K562 (cell line): ENCODE measurements at regions not wholly inside any gene's neighbourhood (a gene's known extent, or its start where the extent isn't known, plus 50 kb on each side); places are given as distances from the start of the nearest gene placed in this dataset.

Experiments used
- BRF2 ChIP-seq: IDR thresholded peaks from 3 replicates; pipeline ENCODE4 v1.6.1; 2011; ENCODE audit warnings: borderline replicate concordance, mild to moderate bottlenecking; ENCODE audit not compliant: insufficient read length, insufficient read depth
- CREB1 ChIP-seq, 2 experiments: sonication (generic) in 1 of 2; formaldehyde crosslinking in 1 of 2; IDR thresholded peaks; 2 replicates each; pipeline versions ENCODE4 v1.6.1 to v1.8.0; 2012 to 2022; ENCODE audit warnings: inconsistent platforms in 1 of 2, mild to moderate bottlenecking in 1 of 2, missing genetic modification reagents in 1 of 2, moderate library complexity in 1 of 2
- CREM ChIP-seq: IDR thresholded peaks from 2 replicates; pipeline ENCODE4 v1.6.1; 2014; ENCODE audit warnings: antibody characterized with exemption, low read depth
- EP300 ChIP-seq: IDR thresholded peaks from 2 replicates; pipeline ENCODE4 v1.6.1; 2012; ENCODE audit warnings: low read length, improper control_type of control experiment
- JUN ChIP-seq, 2 experiments: sonication (generic) in 1 of 2; formaldehyde crosslinking in 1 of 2; IDR thresholded peaks; 2 replicates each; pipeline versions ENCODE4 v1.6.1 to v1.8.0; 2012 to 2022; ENCODE audit warnings: borderline replicate concordance in 2 of 2, mild to moderate bottlenecking in 2 of 2, improper control_type of control experiment in 1 of 2, low read depth in 1 of 2, low read length in 1 of 2, missing genetic modification reagents in 1 of 2
- PHF8 ChIP-seq: fragments of 200-600 bp; sonication (generic); IDR thresholded peaks from 2 replicates; pipeline ENCODE4 v1.6.1; 2012; ENCODE audit warnings: mixed run types, mild to moderate bottlenecking, inconsistent platforms, low read length, moderate library complexity, borderline replicate concordance
- USF1 ChIP-seq: sonication (generic); formaldehyde crosslinking; IDR thresholded peaks from 2 replicates; pipeline ENCODE4 v1.9.0; 2022; ENCODE audit warnings: mild to moderate bottlenecking, missing genetic modification reagents
- ZBTB8A ChIP-seq: fragments of 450-650 bp; IDR thresholded peaks from 2 replicates; pipeline ENCODE4 v1.6.1; 2018; ENCODE audit warnings: mild to moderate bottlenecking, moderate library complexity; ENCODE audit not compliant: partially characterized antibody
- ZC3H8 ChIP-seq: fragments of 450-650 bp; IDR thresholded peaks from 2 replicates; pipeline ENCODE4 v1.6.1; 2017
- ZEB2 ChIP-seq: fragments of 450-650 bp; IDR thresholded peaks from 2 replicates; pipeline ENCODE4 v1.6.1; 2016
- ZFX ChIP-seq: sonication (generic); formaldehyde crosslinking; IDR thresholded peaks from 2 replicates; pipeline ENCODE4 v1.8.0; 2022; ENCODE audit warnings: mild to moderate bottlenecking, missing genetic modification reagents, moderate library complexity
- ZNF232 ChIP-seq: sonication (generic); formaldehyde crosslinking; IDR thresholded peaks from 2 replicates; pipeline ENCODE4 v1.8.0; 2022; ENCODE audit warnings: mild to moderate bottlenecking, missing genetic modification reagents

GRCh38 chr5:67966712-67967111 is 248.8 kb upstream of the PIK3R1 start:
- TF ChIP-seq EP300 (no peak), CREM (no peak), BRF2 (no peak), PHF8 (no peak), ZNF232 (no peak), JUN (IDR thresholded peaks at IDR 0.05; ENCODE audit: borderline replicate concordance, low read depth, low read length) (no peak), JUN (CRISPR knock-in tag; IDR thresholded peaks at IDR 0.05; ENCODE audit: borderline replicate concordance) (no peak), ZC3H8 (no peak), CREB1 (IDR thresholded peaks at IDR 0.05) (no peak), CREB1 (CRISPR knock-in tag; IDR thresholded peaks at IDR 0.05) (no peak), USF1 (no peak), ZFX (CRISPR knock-in tag) (no peak), ZEB2 (no peak), ZBTB8A (no peak)
